ENCODE measurements at regions not wholly inside any gene's neighbourhood (a gene's known extent, or its start where the extent isn't known, plus 50 kb on each side); places are given as distances from the start of the nearest gene placed in this dataset.

GRCh38 chr2:167790781-167791450 is 456.5 kb downstream of the STK39 start:
- TF ChIP-seq EZH2 (IDR thresholded peaks at IDR 0.05; ENCODE audit: insufficient read depth, poor library complexity, severe bottlenecking) (no peak), EZH2phosphoT487 (IDR thresholded peaks at IDR 0.05; ENCODE audit: insufficient read depth, low read depth) (no peak)

All from GM23248 (cell line).